ENCODE measurements at regions not wholly inside any gene's neighbourhood (a gene's known extent, or its start where the extent isn't known, plus 50 kb on each side); places are given as distances from the start of the nearest gene placed in this dataset.

DNA sequence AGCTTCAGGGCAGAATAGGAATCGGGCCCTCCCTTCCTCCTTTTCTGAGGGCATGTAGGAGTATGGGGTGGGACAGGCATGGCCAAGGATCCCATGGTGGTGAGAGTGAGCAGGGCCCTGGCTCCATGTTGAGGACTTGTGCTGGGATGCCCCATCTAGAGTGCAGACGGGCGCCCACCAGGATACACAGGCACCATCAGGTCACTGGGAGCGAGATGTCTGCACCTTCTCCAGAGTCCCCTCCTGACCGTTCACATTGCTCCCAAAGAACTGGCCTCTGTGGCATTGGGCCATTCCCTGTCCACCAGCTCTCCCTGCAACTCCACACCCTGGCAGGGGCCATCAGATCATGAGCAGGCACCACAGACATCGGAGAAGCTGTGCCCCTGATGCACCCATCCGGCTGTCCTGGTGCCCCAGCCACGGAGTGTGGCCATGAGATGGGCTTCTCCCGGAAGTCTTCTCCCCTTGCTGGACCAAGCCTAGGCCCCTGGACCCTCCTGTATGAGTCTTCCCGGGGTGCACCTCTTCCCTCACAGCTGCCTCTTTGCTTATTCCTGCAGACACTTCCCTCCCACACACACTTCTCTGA, 195.0 kb downstream of the IRX2 start (continued):
- TF ChIP-seq, protein P1, sequence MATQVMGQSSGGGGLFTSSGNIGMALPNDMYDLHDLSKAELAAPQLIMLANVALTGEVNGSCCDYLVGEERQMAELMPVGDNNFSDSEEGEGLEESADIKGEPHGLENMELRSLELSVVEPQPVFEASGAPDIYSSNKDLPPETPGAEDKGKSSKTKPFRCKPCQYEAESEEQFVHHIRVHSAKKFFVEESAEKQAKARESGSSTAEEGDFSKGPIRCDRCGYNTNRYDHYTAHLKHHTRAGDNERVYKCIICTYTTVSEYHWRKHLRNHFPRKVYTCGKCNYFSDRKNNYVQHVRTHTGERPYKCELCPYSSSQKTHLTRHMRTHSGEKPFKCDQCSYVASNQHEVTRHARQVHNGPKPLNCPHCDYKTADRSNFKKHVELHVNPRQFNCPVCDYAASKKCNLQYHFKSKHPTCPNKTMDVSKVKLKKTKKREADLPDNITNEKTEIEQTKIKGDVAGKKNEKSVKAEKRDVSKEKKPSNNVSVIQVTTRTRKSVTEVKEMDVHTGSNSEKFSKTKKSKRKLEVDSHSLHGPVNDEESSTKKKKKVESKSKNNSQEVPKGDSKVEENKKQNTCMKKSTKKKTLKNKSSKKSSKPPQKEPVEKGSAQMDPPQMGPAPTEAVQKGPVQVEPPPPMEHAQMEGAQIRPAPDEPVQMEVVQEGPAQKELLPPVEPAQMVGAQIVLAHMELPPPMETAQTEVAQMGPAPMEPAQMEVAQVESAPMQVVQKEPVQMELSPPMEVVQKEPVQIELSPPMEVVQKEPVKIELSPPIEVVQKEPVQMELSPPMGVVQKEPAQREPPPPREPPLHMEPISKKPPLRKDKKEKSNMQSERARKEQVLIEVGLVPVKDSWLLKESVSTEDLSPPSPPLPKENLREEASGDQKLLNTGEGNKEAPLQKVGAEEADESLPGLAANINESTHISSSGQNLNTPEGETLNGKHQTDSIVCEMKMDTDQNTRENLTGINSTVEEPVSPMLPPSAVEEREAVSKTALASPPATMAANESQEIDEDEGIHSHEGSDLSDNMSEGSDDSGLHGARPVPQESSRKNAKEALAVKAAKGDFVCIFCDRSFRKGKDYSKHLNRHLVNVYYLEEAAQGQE (IDR thresholded peaks at IDR 0.05; ENCODE audit: unreplicated experiment) = no peak
- TF ChIP-seq, protein P2, sequence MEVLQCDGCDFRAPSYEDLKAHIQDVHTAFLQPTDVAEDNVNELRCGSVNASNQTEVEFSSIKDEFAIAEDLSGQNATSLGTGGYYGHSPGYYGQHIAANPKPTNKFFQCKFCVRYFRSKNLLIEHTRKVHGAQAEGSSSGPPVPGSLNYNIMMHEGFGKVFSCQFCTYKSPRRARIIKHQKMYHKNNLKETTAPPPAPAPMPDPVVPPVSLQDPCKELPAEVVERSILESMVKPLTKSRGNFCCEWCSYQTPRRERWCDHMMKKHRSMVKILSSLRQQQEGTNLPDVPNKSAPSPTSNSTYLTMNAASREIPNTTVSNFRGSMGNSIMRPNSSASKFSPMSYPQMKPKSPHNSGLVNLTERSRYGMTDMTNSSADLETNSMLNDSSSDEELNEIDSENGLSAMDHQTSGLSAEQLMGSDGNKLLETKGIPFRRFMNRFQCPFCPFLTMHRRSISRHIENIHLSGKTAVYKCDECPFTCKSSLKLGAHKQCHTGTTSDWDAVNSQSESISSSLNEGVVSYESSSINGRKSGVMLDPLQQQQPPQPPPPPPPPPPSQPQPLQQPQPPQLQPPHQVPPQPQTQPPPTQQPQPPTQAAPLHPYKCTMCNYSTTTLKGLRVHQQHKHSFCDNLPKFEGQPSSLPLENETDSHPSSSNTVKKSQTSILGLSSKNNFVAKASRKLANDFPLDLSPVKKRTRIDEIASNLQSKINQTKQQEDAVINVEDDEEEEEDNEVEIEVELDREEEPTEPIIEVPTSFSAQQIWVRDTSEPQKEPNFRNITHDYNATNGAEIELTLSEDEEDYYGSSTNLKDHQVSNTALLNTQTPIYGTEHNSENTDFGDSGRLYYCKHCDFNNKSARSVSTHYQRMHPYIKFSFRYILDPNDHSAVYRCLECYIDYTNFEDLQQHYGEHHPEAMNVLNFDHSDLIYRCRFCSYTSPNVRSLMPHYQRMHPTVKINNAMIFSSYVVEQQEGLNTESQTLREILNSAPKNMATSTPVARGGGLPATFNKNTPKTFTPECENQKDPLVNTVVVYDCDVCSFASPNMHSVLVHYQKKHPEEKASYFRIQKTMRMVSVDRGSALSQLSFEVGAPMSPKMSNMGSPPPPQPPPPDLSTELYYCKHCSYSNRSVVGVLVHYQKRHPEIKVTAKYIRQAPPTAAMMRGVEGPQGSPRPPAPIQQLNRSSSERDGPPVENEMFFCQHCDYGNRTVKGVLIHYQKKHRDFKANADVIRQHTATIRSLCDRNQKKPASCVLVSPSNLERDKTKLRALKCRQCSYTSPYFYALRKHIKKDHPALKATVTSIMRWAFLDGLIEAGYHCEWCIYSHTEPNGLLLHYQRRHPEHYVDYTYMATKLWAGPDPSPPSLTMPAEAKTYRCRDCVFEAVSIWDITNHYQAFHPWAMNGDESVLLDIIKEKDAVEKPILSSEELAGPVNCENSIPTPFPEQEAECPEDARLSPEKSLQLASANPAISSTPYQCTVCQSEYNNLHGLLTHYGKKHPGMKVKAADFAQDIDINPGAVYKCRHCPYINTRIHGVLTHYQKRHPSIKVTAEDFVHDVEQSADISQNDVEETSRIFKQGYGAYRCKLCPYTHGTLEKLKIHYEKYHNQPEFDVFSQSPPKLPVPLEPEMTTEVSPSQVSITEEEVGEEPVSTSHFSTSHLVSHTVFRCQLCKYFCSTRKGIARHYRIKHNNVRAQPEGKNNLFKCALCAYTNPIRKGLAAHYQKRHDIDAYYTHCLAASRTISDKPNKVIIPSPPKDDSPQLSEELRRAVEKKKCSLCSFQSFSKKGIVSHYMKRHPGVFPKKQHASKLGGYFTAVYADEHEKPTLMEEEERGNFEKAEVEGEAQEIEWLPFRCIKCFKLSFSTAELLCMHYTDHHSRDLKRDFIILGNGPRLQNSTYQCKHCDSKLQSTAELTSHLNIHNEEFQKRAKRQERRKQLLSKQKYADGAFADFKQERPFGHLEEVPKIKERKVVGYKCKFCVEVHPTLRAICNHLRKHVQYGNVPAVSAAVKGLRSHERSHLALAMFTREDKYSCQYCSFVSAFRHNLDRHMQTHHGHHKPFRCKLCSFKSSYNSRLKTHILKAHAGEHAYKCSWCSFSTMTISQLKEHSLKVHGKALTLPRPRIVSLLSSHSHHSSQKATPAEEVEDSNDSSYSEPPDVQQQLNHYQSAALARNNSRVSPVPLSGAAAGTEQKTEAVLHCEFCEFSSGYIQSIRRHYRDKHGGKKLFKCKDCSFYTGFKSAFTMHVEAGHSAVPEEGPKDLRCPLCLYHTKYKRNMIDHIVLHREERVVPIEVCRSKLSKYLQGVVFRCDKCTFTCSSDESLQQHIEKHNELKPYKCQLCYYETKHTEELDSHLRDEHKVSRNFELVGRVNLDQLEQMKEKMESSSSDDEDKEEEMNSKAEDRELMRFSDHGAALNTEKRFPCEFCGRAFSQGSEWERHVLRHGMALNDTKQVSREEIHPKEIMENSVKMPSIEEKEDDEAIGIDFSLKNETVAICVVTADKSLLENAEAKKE (CRISPR knock-in tag; IDR thresholded peaks at IDR 0.05) = no peak
- no peak for TF ChIP-seq ZNF331 (CRISPR knock-in tag; IDR thresholded peaks at IDR 0.05; ENCODE audit: low read depth)
- TF ChIP-seq ZNF114 (CRISPR knock-in tag; IDR thresholded peaks at IDR 0.05) = no peak
- TF ChIP-seq EZH2phosphoT487 (IDR thresholded peaks at IDR 0.05; ENCODE audit: unreplicated experiment) = no peak

DNA sequence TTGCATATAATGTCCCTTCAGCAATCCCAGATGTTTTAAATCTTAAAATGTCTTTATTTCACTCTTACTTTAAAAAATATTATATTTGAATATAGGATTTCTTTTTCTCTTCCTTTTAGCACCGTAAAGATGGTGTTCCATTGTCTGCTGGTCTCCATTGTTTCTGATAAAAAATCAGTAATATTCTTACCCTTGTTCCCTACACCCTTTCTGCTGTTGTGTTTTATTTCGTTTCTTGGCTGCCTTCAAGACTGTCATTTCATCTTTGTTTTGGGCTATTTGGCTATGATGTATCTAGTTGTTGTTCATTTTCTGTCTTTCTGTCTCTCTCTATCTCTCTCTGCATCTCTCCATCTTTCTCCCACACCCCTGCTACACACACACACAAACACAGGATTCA, 197.9 kb downstream of the IRX2 start:
- H3F3A ChIP-seq (replicated peaks; ENCODE audit: low read depth) = no peaks in the 10 kb centered on the region
- Mint-ChIP-seq H3K27me3 (ENCODE audit: insufficient read depth, low read depth, poor library complexity) (peaks cover 4% of the 10 kb centered on the region), H3K4me1 (no peaks in the 10 kb centered on the region; the same call in 2 of the 3 replicates), H3K36me3 (ENCODE audit: low read depth) (peaks cover 15% of the 10 kb centered on the region; the same call in 2 of the 3 replicates), H3K4me3 (no peak overlapping the region), H3K27ac (no peak overlapping the region), H3K9me3 (peaks cover 43% of the 10 kb centered on the region)
- no peak overlapping the region for H3K27ac ChIP-seq (ENCODE audit: low read depth)
- 0 out of 2 replicates have a peak, but pooled peaks cover 3% of the 10 kb centered on the region for H3K9me2 ChIP-seq (ENCODE audit: insufficient read depth)
- H3K4me1 ChIP-seq (ENCODE audit: insufficient read depth) = no peaks in the 10 kb centered on the region
- H3K4me3 ChIP-seq = no peak overlapping the region
- no peaks in the 10 kb centered on the region for H3K27me3 ChIP-seq (ENCODE audit: insufficient read depth)
- no peaks in the 10 kb centered on the region for H3K79me2 ChIP-seq (replicated peaks; ENCODE audit: insufficient read depth)
- DNase-seq (ENCODE audit: low spot score) (no peak), ATAC-seq (no peak)
- H3K36me3 ChIP-seq (ENCODE audit: insufficient read depth) = peaks cover 6% of the 10 kb centered on the region; the same call in 1 of the 2 replicates
- H3K4me2 ChIP-seq = no peak overlapping the region
- no peak overlapping the region for H2AFZ ChIP-seq
- H4K20me1 ChIP-seq (replicated peaks; ENCODE audit: insufficient read depth) = no peaks in the 10 kb centered on the region
- no peak for TF ChIP-seq EZH2 (IDR thresholded peaks at IDR 0.05; ENCODE audit: low read depth, unreplicated experiment)
- TF ChIP-seq, protein P1 (IDR thresholded peaks at IDR 0.05; ENCODE audit: unreplicated experiment) = no peak
- no peak for TF ChIP-seq JUNB (IDR thresholded peaks at IDR 0.05; ENCODE audit: unreplicated experiment)

All from GM23338 (cell line).